Rectal smooth muscle tissue (tissue), 1 donor: ENCODE measurements at regions not wholly inside any gene's neighbourhood (a gene's known extent, or its start where the extent isn't known, plus 50 kb on each side); places are given as distances from the start of the nearest gene placed in this dataset.
"Not testable (repeated sequence)": the region's sequence is repeated elsewhere in the genome, so short reads cannot be mapped to it uniquely, and the experiment has no call there.

Experiments used
- H3K27ac ChIP-seq: one replicate; pipeline ENCODE4 v1.7.0; 2013; ENCODE audit warnings: low read depth, low read length, inconsistent platforms
- H3K27me3 ChIP-seq: one replicate; pipeline ENCODE4 v1.7.0; 2013; ENCODE audit warnings: low read length; ENCODE audit not compliant: control insufficient read depth, insufficient read depth
- H3K36me3 ChIP-seq: one replicate; pipeline ENCODE4 v1.7.0; 2013; ENCODE audit warnings: low read length; ENCODE audit not compliant: control insufficient read depth, insufficient read depth
- H3K4me1 ChIP-seq: one replicate; pipeline ENCODE4 v1.7.0; 2013; ENCODE audit warnings: low read length; ENCODE audit not compliant: control insufficient read depth, insufficient read depth
- H3K4me3 ChIP-seq: one replicate; pipeline ENCODE4 v1.7.0; 2013; ENCODE audit warnings: low read length
- H3K9ac ChIP-seq: one replicate; pipeline ENCODE4 v1.7.0; 2013; ENCODE audit warnings: low read length

GRCh38 chr12:47359310-47360092 is 279.7 kb upstream of the AMIGO2 start:
- no peaks in the 10 kb centered on the region for H3K27me3 ChIP-seq
- H3K36me3 ChIP-seq = no peaks in the 10 kb centered on the region
- H3K4me3 ChIP-seq = no peak overlapping the region
- no peak overlapping the region for H3K27ac ChIP-seq
- H3K9ac ChIP-seq = no peak overlapping the region
- H3K4me1 ChIP-seq = no peaks in the 10 kb centered on the region

- H3K4me3 ChIP-seq, H3K36me3 ChIP-seq, H3K27ac ChIP-seq, H3K4me1 ChIP-seq, H3K27me3 ChIP-seq, H3K9ac ChIP-seq: not testable (repeated sequence)
These were observed 277.2 kb upstream of the AMIGO2 start for GRCh38 chr12:47357006-47357405.

GRCh38 chr12:47356129-47356700 is 276.5 kb upstream of the AMIGO2 start:
- H3K27me3 ChIP-seq = no peaks in the 10 kb centered on the region
- no peaks in the 10 kb centered on the region for H3K36me3 ChIP-seq
- H3K4me1 ChIP-seq = no peaks in the 10 kb centered on the region
- no peak overlapping the region for H3K27ac ChIP-seq
- no peak overlapping the region for H3K4me3 ChIP-seq
- H3K9ac ChIP-seq = no peak overlapping the region

GRCh38 chr12:47353508-47353907 is 273.7 kb upstream of the AMIGO2 start:
- no peaks in the 10 kb centered on the region for H3K27me3 ChIP-seq
- H3K4me3 ChIP-seq = no peak overlapping the region
- H3K27ac ChIP-seq = no peak overlapping the region
- H3K36me3 ChIP-seq = no peaks in the 10 kb centered on the region
- H3K4me1 ChIP-seq = no peaks in the 10 kb centered on the region
- no peak overlapping the region for H3K9ac ChIP-seq

GRCh38 chr12:47352067-47352466 is 272.3 kb upstream of the AMIGO2 start:
- H3K4me1 ChIP-seq = no peaks in the 10 kb centered on the region
- no peaks in the 10 kb centered on the region for H3K27me3 ChIP-seq
- H3K4me3 ChIP-seq = no peak overlapping the region
- H3K27ac ChIP-seq = no peak overlapping the region
- no peak overlapping the region for H3K9ac ChIP-seq
- H3K36me3 ChIP-seq = no peaks in the 10 kb centered on the region

GRCh38 chr12:47351526-47351925 is 271.8 kb upstream of the AMIGO2 start:
- H3K27ac ChIP-seq = no peak overlapping the region
- H3K36me3 ChIP-seq = no peaks in the 10 kb centered on the region
- H3K4me3 ChIP-seq = no peak overlapping the region
- H3K9ac ChIP-seq = no peak overlapping the region
- no peaks in the 10 kb centered on the region for H3K4me1 ChIP-seq
- H3K27me3 ChIP-seq = no peaks in the 10 kb centered on the region

DNA sequence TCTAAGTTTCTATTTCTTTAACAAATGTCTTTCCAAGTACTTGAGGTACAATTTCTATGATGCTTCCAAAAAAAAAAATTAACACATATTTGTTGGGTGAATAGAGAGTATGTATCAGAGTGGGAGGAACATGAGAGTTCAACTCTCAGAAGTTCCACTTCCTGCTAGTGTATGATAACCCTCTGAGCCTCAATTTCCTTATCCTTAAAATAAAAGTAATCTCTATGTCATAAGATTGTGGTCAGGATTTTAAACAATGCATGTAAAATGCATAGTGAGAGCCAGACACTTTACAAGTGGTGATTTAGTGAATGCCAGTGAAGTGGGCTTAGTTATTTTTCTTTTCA is 270.3 kb upstream of the AMIGO2 start:
- Histone ChIP-seq H3K4me1 (no peaks in the 10 kb centered on the region), H3K27me3 (no peaks in the 10 kb centered on the region), H3K9ac (no peak overlapping the region), H3K27ac (no peak overlapping the region), H3K36me3 (no peaks in the 10 kb centered on the region), H3K4me3 (no peak overlapping the region)

- Histone ChIP-seq H3K4me1 (no peaks in the 10 kb centered on the region), H3K36me3 (no peaks in the 10 kb centered on the region), H3K4me3 (no peak overlapping the region), H3K27me3 (no peaks in the 10 kb centered on the region), H3K27ac (no peak overlapping the region), H3K9ac (no peak overlapping the region)
These were observed 269.6 kb upstream of the AMIGO2 start for GRCh38 chr12:47349137-47350061.

DNA sequence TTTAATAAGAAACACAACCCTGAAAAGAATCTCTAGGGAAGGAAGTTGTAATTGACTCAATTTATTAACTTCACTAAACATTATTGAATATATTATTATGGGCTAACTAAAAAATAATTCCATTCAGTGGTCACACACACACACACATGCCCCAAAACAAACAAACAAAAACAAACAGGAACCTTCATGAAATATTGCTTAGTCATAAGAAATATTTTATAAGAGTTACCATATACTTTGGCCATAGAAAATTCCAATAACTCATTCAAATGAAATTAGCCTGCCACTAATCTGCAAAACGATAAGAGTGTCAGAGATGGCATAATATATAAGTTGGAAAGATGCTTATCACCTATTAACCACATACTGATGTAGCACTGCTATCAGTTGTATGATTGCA is 268.4 kb upstream of the AMIGO2 start:
- H3K4me1 ChIP-seq = no peaks in the 10 kb centered on the region
- H3K4me3 ChIP-seq = no peak overlapping the region
- H3K27me3 ChIP-seq = no peaks in the 10 kb centered on the region
- H3K27ac ChIP-seq = no peak overlapping the region
- H3K36me3 ChIP-seq = no peaks in the 10 kb centered on the region
- H3K9ac ChIP-seq = no peak overlapping the region

DNA sequence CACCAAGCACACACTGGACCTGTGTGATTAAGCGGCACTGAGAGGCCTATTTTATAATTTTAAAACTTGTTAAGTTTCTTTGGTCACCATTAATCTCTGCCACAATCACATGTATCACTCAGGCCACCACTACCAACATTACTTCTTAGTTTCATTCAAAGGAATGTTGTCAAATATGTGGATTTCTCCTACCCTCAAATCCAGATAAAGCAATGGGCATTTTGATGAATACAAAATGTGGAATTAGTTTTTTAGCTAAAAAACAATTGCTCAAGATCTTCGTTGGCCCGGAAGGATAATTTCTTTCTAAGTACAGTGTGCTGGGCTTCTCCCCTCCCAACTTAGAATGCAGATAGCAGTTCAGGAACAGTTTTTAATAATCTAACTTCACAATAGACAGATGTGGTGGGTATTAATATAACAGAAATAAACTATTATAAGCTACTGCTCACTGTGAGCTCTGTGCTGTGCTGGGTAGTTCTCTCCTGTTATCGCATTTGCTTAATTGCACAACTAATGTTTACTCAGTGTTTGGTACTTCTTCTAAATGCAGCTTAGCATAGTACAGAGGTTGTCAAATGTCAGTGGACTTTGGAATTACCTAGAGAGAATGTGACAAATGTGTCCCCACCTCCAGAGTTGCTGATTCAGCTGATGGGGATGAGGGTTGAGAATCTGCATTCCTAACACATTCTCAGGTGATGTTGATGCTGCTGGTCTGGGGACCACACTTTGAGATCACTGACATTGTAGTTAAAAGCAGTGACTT is 266.7 kb upstream of the AMIGO2 start:
- Histone ChIP-seq H3K9ac (no peak overlapping the region), H3K27me3 (no peaks in the 10 kb centered on the region), H3K27ac (no peak overlapping the region)

GRCh38 chr12:47343684-47344567 is 264.2 kb upstream of the AMIGO2 start:
- Histone ChIP-seq H3K4me3 (no peak overlapping the region), H3K4me1 (no peaks in the 10 kb centered on the region), H3K36me3 (no peaks in the 10 kb centered on the region), H3K9ac (no peak overlapping the region), H3K27ac (no peak overlapping the region), H3K27me3 (no peaks in the 10 kb centered on the region)

More for the DNA sequence above, 266.7 kb upstream of the AMIGO2 start:
- Histone ChIP-seq H3K36me3 (no peaks in the 10 kb centered on the region), H3K4me1 (no peaks in the 10 kb centered on the region), H3K4me3 (no peak overlapping the region)
